ENCODE measurements at regions not wholly inside any gene's neighbourhood (a gene's known extent, or its start where the extent isn't known, plus 50 kb on each side); places are given as distances from the start of the nearest gene placed in this dataset.

DNA sequence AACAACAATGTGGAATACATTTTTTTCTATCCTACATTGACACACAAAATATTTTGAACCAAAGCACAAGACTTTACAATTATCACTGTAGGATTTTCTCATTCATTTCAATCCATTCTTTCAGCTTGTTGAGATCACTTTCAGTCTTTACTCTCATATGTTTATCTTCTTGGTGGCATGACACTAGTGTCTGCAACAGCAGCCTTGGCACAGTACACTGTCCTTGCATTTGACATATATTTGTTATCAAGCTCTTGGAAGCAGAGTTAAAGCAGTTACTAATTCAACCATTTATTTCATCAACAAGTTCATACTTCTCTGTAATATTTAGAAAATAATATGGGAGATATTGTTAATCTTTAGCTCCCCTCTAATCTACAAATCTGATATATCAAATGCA lies 922.4 kb upstream of the ADGRL2 start:
- no peak overlapping the region for H3K9ac ChIP-seq (ENCODE audit: low read length in 5 of 5)
- no peak overlapping the region for H3K4me3 ChIP-seq (ENCODE audit: low read depth in 1 of 5, low read length in 5 of 5)
- peaks cover 0 to 7% (median 0%) of the 10 kb centered on the region in 5 donors for H3K4me1 ChIP-seq (ENCODE audit: control insufficient read depth in 5 of 5, insufficient read depth in 5 of 5, low read length in 5 of 5)
- no peaks in the 10 kb centered on the region for H3K36me3 ChIP-seq (ENCODE audit: control insufficient read depth in 5 of 5, insufficient read depth in 5 of 5, low read length in 5 of 5)
- H3K9me3 ChIP-seq (ENCODE audit: control insufficient read depth in 5 of 5, low read length in 5 of 5), result no peaks in the 10 kb centered on the region
- H3K27me3 ChIP-seq (ENCODE audit: control insufficient read depth in 5 of 5, insufficient read depth in 4 of 5, low read length in 5 of 5), result no peaks in the 10 kb centered on the region
- no peak overlapping the region for H3K27ac ChIP-seq (ENCODE audit: low read depth, low read length)

DNA sequence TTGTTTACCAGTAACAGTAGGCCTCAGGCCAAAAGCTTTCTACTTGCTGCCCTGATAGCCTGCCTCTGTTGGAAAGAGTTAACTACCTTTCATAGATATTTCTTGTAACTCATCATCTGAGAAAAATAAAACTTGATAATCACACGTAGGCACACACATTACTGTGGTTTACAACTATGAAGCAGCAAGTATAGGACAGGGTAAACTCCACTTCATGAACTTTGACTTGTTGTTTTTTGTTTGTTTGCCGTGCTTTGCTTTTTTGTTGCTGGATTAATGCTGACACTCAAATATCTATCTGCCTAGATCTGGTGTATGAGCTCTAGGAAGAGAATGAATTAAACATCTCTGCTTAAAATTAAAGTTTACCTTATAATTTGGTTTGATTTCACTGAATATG lies 924.7 kb upstream of the ADGRL2 start:
- Histone ChIP-seq H3K27ac (ENCODE audit: low read depth, low read length) (no peak overlapping the region), H3K27me3 (ENCODE audit: control insufficient read depth in 5 of 5, insufficient read depth in 4 of 5, low read length in 5 of 5) (no peaks in the 10 kb centered on the region)

DNA sequence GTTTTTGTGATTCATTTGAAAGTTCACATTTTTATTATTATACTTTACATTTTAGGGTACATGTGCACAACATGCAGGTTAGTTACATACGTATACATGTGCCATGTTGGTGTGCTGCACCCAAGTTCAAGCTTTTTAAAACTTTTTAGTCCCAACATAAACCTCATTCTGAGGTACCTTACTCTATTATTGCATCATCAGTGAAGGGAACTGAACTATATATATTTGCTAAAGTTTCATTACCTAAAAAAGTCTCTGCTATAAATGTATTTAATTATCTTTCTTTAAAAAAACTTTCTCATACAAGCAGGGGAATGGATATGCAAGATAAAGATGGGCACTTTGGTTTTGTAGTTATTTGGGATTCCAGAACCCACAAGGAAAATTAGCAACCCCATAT lies 931.4 kb upstream of the ADGRL2 start:
- Histone ChIP-seq H3K4me1 (ENCODE audit: control insufficient read depth in 5 of 5, insufficient read depth in 5 of 5, low read length in 5 of 5) (no peaks in the 10 kb centered on the region), H3K27me3 (ENCODE audit: control insufficient read depth in 5 of 5, insufficient read depth in 4 of 5, low read length in 5 of 5) (no peaks in the 10 kb centered on the region), H3K9ac (ENCODE audit: low read length in 5 of 5) (no peak overlapping the region), H3K27ac (ENCODE audit: low read depth, low read length) (no peak overlapping the region), H3K36me3 (ENCODE audit: control insufficient read depth in 5 of 5, insufficient read depth in 5 of 5, low read length in 5 of 5) (no peaks in the 10 kb centered on the region), H3K9me3 (ENCODE audit: control insufficient read depth in 5 of 5, low read length in 5 of 5) (no peaks in the 10 kb centered on the region), H3K4me3 (ENCODE audit: low read depth in 1 of 5, low read length in 5 of 5) (no peak overlapping the region)

More for the DNA sequence above, 924.7 kb upstream of the ADGRL2 start:
- Histone ChIP-seq H3K4me1 (ENCODE audit: control insufficient read depth in 5 of 5, insufficient read depth in 5 of 5, low read length in 5 of 5) (no peaks in the 10 kb centered on the region), H3K36me3 (ENCODE audit: control insufficient read depth in 5 of 5, insufficient read depth in 5 of 5, low read length in 5 of 5) (no peaks in the 10 kb centered on the region), H3K9ac (ENCODE audit: low read length in 5 of 5) (no peak overlapping the region), H3K9me3 (ENCODE audit: control insufficient read depth in 5 of 5, low read length in 5 of 5) (no peaks in the 10 kb centered on the region), H3K4me3 (ENCODE audit: low read depth in 1 of 5, low read length in 5 of 5) (no peak overlapping the region)

DNA sequence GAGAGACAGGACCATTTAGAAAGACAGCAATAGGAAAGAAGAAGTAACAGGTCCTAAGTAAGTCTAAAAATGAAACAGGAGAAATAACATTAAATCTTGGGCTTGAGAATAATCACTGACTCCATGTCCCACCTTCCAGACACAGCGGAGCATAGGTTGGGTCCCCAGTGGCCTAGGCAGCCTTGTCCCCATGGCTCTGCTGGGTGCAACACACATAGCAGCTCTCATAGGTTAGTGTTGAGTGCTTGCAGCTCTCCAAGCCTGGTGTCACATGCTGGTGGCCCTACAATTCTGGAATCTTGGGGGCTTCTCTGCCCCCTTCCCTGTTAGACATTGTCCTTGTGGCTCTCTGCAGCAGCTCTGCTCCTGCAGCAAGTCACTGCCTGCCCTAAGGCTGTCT lies 952.8 kb upstream of the ADGRL2 start:
- H3K9ac ChIP-seq (ENCODE audit: low read length in 5 of 5), result no peak overlapping the region
- H3K4me1 ChIP-seq (ENCODE audit: control insufficient read depth in 5 of 5, insufficient read depth in 5 of 5, low read length in 5 of 5), result no peaks in the 10 kb centered on the region

DNA sequence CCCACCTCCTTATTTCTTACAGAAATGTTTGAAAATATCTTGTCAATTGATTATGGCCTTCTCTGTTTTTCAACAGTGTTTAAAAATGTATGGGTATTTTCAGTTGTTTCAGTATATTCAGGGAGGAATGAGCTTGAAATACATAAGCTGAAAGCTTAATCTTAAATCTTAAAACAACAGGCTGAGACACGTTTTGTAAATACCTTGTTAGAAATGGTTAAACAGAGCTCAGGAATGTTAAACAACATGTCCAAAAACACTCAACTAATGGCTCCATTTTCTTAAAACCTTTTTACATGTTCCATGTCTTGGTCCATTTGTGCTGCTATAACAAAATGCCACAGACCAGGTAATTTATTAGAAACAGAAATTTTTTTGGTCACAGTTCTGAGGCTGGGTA lies 953.8 kb upstream of the ADGRL2 start:
- Histone ChIP-seq H3K27me3 (ENCODE audit: control insufficient read depth in 5 of 5, insufficient read depth in 4 of 5, low read length in 5 of 5) (no peaks in the 10 kb centered on the region), H3K36me3 (ENCODE audit: control insufficient read depth in 5 of 5, insufficient read depth in 5 of 5, low read length in 5 of 5) (no peaks in the 10 kb centered on the region), H3K9ac (ENCODE audit: low read length in 5 of 5) (no peak overlapping the region), H3K9me3 (ENCODE audit: control insufficient read depth in 5 of 5, low read length in 5 of 5) (no peaks in the 10 kb centered on the region), H3K4me1 (ENCODE audit: control insufficient read depth in 5 of 5, insufficient read depth in 5 of 5, low read length in 5 of 5) (no peaks in the 10 kb centered on the region), H3K27ac (ENCODE audit: low read depth, low read length) (no peak overlapping the region), H3K4me3 (ENCODE audit: low read depth in 1 of 5, low read length in 5 of 5) (no peak overlapping the region)

More for the DNA sequence above, 952.8 kb upstream of the ADGRL2 start:
- H3K36me3 ChIP-seq (ENCODE audit: control insufficient read depth in 5 of 5, insufficient read depth in 5 of 5, low read length in 5 of 5), result no peaks in the 10 kb centered on the region
- no peaks in the 10 kb centered on the region for H3K27me3 ChIP-seq (ENCODE audit: control insufficient read depth in 5 of 5, insufficient read depth in 4 of 5, low read length in 5 of 5)
- no peak overlapping the region for H3K27ac ChIP-seq (ENCODE audit: low read depth, low read length)
- H3K9me3 ChIP-seq (ENCODE audit: control insufficient read depth in 5 of 5, low read length in 5 of 5), result no peaks in the 10 kb centered on the region
- no peak overlapping the region for H3K4me3 ChIP-seq (ENCODE audit: low read depth in 1 of 5, low read length in 5 of 5)

DNA sequence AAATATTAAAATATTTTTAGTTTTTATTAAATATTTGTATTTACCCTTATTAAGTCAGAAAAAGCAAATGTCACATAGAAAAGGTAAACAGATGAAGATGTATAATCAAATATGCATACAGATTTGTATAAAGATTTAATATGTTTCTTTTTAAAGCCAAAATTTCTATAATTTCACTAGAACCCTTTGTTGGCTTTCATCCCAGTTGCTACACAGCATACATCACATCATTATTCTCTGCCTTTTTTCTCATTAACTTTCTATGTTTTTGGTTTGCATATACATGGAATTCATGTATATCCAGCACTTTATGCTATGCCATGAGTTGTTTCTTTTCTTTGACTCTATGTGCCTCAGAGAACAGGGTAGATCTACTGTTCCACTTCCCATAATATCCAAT lies 957.9 kb upstream of the ADGRL2 start:
- Histone ChIP-seq H3K4me1 (ENCODE audit: control insufficient read depth in 5 of 5, insufficient read depth in 5 of 5, low read length in 5 of 5) (no peaks in the 10 kb centered on the region), H3K9me3 (ENCODE audit: control insufficient read depth in 5 of 5, low read length in 5 of 5) (peaks cover 0 to 2% (median 0%) of the 10 kb centered on the region in 5 donors)

DNA sequence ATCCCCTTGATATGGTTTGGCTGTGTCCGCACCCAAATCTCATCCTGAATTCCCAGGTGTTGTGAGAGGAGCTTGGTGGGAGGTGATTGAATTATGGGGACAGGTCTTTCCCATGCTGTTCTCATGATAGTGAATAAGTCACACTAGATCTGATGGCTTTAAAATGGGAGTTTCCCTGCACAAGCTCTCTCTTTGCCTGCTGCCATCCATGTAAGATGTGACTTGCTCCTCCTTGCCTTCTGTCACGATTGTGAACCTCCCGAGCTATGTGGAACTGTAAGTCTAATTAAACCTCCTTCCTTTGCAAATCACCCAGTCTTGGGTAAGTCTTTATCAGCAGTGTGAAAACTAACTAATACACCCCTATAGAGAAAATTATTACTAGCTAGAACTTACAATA lies 959.5 kb upstream of the ADGRL2 start:
- no peak overlapping the region for H3K27ac ChIP-seq (ENCODE audit: low read depth, low read length)

More for the DNA sequence above, 957.9 kb upstream of the ADGRL2 start:
- H3K4me3 ChIP-seq (ENCODE audit: low read depth in 1 of 5, low read length in 5 of 5), result no peak overlapping the region
- H3K36me3 ChIP-seq (ENCODE audit: control insufficient read depth in 5 of 5, insufficient read depth in 5 of 5, low read length in 5 of 5), result no peaks in the 10 kb centered on the region
- no peak overlapping the region for H3K9ac ChIP-seq (ENCODE audit: low read length in 5 of 5)
- H3K27ac ChIP-seq (ENCODE audit: low read depth, low read length), result no peak overlapping the region
- no peaks in the 10 kb centered on the region for H3K27me3 ChIP-seq (ENCODE audit: control insufficient read depth in 5 of 5, insufficient read depth in 4 of 5, low read length in 5 of 5)

DNA sequence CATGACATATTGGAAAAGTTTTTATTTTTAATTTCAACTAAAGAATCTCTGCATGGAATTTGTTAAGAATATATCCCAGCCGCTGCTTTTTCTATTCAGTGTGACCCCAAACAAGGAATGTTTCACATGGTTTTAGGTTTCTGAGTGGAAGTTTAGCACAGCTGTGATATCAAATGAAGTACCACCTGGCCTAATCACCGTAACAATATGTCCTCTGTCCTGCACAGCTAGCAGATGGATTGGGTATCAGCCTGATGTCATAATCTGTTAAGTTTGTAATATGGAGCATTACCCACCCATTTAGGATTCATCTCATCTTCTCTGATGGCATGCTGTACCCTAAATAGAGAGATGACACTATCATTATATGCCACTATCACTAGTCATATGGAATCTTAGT lies 963.7 kb upstream of the ADGRL2 start:
- no peak overlapping the region for H3K9ac ChIP-seq (ENCODE audit: low read length in 5 of 5)
- H3K9me3 ChIP-seq (ENCODE audit: control insufficient read depth in 5 of 5, low read length in 5 of 5), result peaks cover 0 to 2% (median 0%) of the 10 kb centered on the region in 5 donors

More for the DNA sequence above, 959.5 kb upstream of the ADGRL2 start:
- H3K9ac ChIP-seq (ENCODE audit: low read length in 5 of 5), result no peak overlapping the region
- H3K36me3 ChIP-seq (ENCODE audit: control insufficient read depth in 5 of 5, insufficient read depth in 5 of 5, low read length in 5 of 5), result no peaks in the 10 kb centered on the region
- H3K27me3 ChIP-seq (ENCODE audit: control insufficient read depth in 5 of 5, insufficient read depth in 4 of 5, low read length in 5 of 5), result no peaks in the 10 kb centered on the region
- H3K4me1 ChIP-seq (ENCODE audit: control insufficient read depth in 5 of 5, insufficient read depth in 5 of 5, low read length in 5 of 5), result no peaks in the 10 kb centered on the region
- H3K9me3 ChIP-seq (ENCODE audit: control insufficient read depth in 5 of 5, low read length in 5 of 5), result peaks cover 0 to 2% (median 0%) of the 10 kb centered on the region in 5 donors
- no peak overlapping the region for H3K4me3 ChIP-seq (ENCODE audit: low read depth in 1 of 5, low read length in 5 of 5)

DNA sequence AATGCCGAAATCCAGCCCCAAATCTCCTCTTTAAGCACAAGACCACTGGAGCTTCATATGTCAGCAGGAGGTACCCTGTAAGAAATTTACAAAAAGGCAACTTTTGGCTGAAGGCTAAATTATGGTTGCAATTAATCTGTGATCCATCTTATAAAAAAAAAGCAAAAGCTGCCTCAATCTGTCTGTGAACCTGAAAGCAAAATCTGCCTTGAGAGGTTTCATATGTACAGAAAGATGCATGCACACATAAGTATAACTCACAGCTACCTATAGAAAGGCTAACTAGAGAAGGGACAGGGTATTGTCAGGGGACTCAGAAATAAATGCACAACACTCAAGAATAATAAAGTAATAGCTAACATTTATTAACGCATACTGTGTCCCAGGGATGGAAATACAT lies 964.2 kb upstream of the ADGRL2 start:
- Histone ChIP-seq H3K4me3 (ENCODE audit: low read depth in 1 of 5, low read length in 5 of 5) (no peak overlapping the region), H3K4me1 (ENCODE audit: control insufficient read depth in 5 of 5, insufficient read depth in 5 of 5, low read length in 5 of 5) (no peaks in the 10 kb centered on the region), H3K27me3 (ENCODE audit: control insufficient read depth in 5 of 5, insufficient read depth in 4 of 5, low read length in 5 of 5) (no peaks in the 10 kb centered on the region), H3K9ac (ENCODE audit: low read length in 5 of 5) (no peak overlapping the region), H3K27ac (ENCODE audit: low read depth, low read length) (no peak overlapping the region), H3K36me3 (ENCODE audit: control insufficient read depth in 5 of 5, insufficient read depth in 5 of 5, low read length in 5 of 5) (no peaks in the 10 kb centered on the region), H3K9me3 (ENCODE audit: control insufficient read depth in 5 of 5, low read length in 5 of 5) (peaks cover 0 to 2% (median 0%) of the 10 kb centered on the region in 5 donors)

More for the DNA sequence above, 963.7 kb upstream of the ADGRL2 start:
- H3K27me3 ChIP-seq (ENCODE audit: control insufficient read depth in 5 of 5, insufficient read depth in 4 of 5, low read length in 5 of 5), result no peaks in the 10 kb centered on the region
- H3K36me3 ChIP-seq (ENCODE audit: control insufficient read depth in 5 of 5, insufficient read depth in 5 of 5, low read length in 5 of 5), result no peaks in the 10 kb centered on the region
- H3K4me3 ChIP-seq (ENCODE audit: low read depth in 1 of 5, low read length in 5 of 5), result no peak overlapping the region
- H3K27ac ChIP-seq (ENCODE audit: low read depth, low read length), result no peak overlapping the region
- no peaks in the 10 kb centered on the region for H3K4me1 ChIP-seq (ENCODE audit: control insufficient read depth in 5 of 5, insufficient read depth in 5 of 5, low read length in 5 of 5)

DNA sequence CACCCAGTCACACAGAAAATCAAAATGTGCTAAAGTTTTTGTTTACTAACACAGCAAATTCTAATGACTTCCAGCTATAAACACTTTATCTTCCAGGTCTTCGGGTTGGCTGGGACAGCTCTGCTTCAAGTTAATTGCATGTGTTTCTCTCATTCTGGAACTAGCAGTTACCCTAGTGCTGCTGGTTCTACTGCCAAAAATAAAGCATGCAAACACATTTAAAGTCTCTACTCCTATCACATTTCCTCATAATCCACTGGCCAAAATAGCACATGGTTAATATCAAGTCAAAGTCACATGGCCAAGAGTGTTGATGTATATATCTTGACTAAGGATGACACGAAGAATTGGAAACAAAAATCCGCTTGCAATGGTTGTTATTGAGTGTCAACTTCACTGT lies 973.1 kb upstream of the ADGRL2 start:
- Histone ChIP-seq H3K36me3 (ENCODE audit: control insufficient read depth in 5 of 5, insufficient read depth in 5 of 5, low read length in 5 of 5) (no peaks in the 10 kb centered on the region), H3K4me1 (ENCODE audit: control insufficient read depth in 5 of 5, insufficient read depth in 5 of 5, low read length in 5 of 5) (peaks cover 0 to 6% (median 0%) of the 10 kb centered on the region in 5 donors), H3K27me3 (ENCODE audit: control insufficient read depth in 5 of 5, insufficient read depth in 4 of 5, low read length in 5 of 5) (no peaks in the 10 kb centered on the region), H3K4me3 (ENCODE audit: low read depth in 1 of 5, low read length in 5 of 5) (no peak overlapping the region), H3K9me3 (ENCODE audit: control insufficient read depth in 5 of 5, low read length in 5 of 5) (no peaks in the 10 kb centered on the region), H3K9ac (ENCODE audit: low read length in 5 of 5) (no peak overlapping the region), H3K27ac (ENCODE audit: low read depth, low read length) (no peak overlapping the region)

DNA sequence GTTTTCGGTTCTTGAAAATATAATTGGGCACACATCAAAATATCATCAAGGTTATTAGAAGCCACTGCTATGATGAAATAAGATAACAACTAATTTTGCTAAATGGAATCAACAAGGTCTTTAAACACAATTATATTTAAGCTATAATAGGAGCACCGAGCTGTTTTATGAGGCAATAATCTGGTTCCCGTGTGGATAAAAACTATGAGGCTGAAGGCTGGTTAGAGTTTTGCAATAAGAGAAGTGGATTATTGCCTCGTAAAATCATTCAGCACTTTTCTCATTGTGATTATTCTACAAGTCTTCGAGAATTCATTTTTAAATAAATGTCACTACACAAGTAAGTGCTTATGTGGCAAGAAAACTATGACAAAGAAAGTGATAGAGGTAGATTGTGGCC lies 975.7 kb upstream of the ADGRL2 start:
- no peaks in the 10 kb centered on the region for H3K36me3 ChIP-seq (ENCODE audit: control insufficient read depth in 5 of 5, insufficient read depth in 5 of 5, low read length in 5 of 5)
- H3K27me3 ChIP-seq (ENCODE audit: control insufficient read depth in 5 of 5, insufficient read depth in 4 of 5, low read length in 5 of 5), result no peaks in the 10 kb centered on the region
- H3K9ac ChIP-seq (ENCODE audit: low read length in 5 of 5), result no peak overlapping the region
- H3K4me1 ChIP-seq (ENCODE audit: control insufficient read depth in 5 of 5, insufficient read depth in 5 of 5, low read length in 5 of 5), result peaks cover 0 to 6% (median 0%) of the 10 kb centered on the region in 5 donors
- H3K4me3 ChIP-seq (ENCODE audit: low read depth in 1 of 5, low read length in 5 of 5), result no peak overlapping the region
- no peak overlapping the region for H3K27ac ChIP-seq (ENCODE audit: low read depth, low read length)
- no peaks in the 10 kb centered on the region for H3K9me3 ChIP-seq (ENCODE audit: control insufficient read depth in 5 of 5, low read length in 5 of 5)
